ENCODE measurements at regions not wholly inside any gene's neighbourhood (a gene's known extent, or its start where the extent isn't known, plus 50 kb on each side); places are given as distances from the start of the nearest gene placed in this dataset.

- H3K36me3 ChIP-seq (ENCODE audit: control insufficient read depth in 2 of 2, extremely low read depth in 1 of 2, insufficient read depth in 2 of 2, low read length in 2 of 2): no peaks in the 10 kb centered on the region
- BruUV-seq (replicated peaks): no TSS peak
- H3K9me1 ChIP-seq (replicated peaks; ENCODE audit: control insufficient read depth, extremely low read depth, insufficient read depth, low read length): no peaks in the 10 kb centered on the region
- no peak overlapping the region for H2AFZ ChIP-seq (ENCODE audit: low read depth, low read length)
- ChIA-PET POLR2A (no interaction called here), CTCF (no interaction called here)
- no peaks in the 10 kb centered on the region for H3K27me3 ChIP-seq (ENCODE audit: control insufficient read depth in 2 of 2, insufficient read depth in 2 of 2, low read length in 2 of 2)
- no peaks in the 10 kb centered on the region for H4K20me1 ChIP-seq (replicated peaks; ENCODE audit: control insufficient read depth, extremely low read depth, insufficient read depth, low read length)
- H3K4me2 ChIP-seq (ENCODE audit: insufficient read depth, low read length): no peak overlapping the region
- H3K9me3 ChIP-seq (replicated peaks; ENCODE audit: control insufficient read depth, insufficient read depth, low read length): no peaks in the 10 kb centered on the region
- no peaks in the 10 kb centered on the region for H3K79me2 ChIP-seq (ENCODE audit: control insufficient read depth, insufficient read depth, low read length)
- no peak overlapping the region for H3K27ac ChIP-seq (ENCODE audit: insufficient read depth, low read depth, low read length)
- intact Hi-C loops (cut with micrococcal nuclease): loop anchor here (10.0 kb wide), 1 partner anchor 1142 kb away; no protein-coding TSS in a partner anchor
- dilution Hi-C loops (cut with MboI; ENCODE audit: extremely low pct_ligation_motif_present, low sequenced_read_pairs): no loop called here
- TF ChIP-seq MYC (IDR thresholded peaks at IDR 0.05; ENCODE audit: low read depth, low read length): no peak
- TF ChIP-seq EZH2 (IDR thresholded peaks at IDR 0.05; ENCODE audit: borderline replicate concordance, low read depth, low read length, severe bottlenecking): no peak
- TF ChIP-seq POLR2A (IDR thresholded peaks at IDR 0.05; ENCODE audit: low read depth, low read length): no peak
- TF ChIP-seq FOS (IDR thresholded peaks at IDR 0.05; ENCODE audit: borderline replicate concordance, insufficient read depth, low read length): no peak
- no peak for TF ChIP-seq CTCF (IDR thresholded peaks at IDR 0.05; ENCODE audit: extremely low read depth in 1 of 2, insufficient read depth in 1 of 2, low read depth in 1 of 2, low read length in 2 of 2)
- no peak for TF ChIP-seq JUN (IDR thresholded peaks at IDR 0.05; ENCODE audit: borderline replicate concordance, insufficient read depth, insufficient read length, low read depth)
- no peak for TF ChIP-seq POLR2AphosphoS5 (IDR thresholded peaks at IDR 0.05; ENCODE audit: insufficient read depth, low read depth, low read length)
- TF ChIP-seq, protein P1, sequence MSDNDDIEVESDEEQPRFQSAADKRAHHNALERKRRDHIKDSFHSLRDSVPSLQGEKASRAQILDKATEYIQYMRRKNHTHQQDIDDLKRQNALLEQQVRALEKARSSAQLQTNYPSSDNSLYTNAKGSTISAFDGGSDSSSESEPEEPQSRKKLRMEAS (IDR thresholded peaks at IDR 0.05; ENCODE audit: insufficient read depth, insufficient read length): no peak
- no peak for TF ChIP-seq GATA2 (IDR thresholded peaks at IDR 0.05; ENCODE audit: insufficient read depth, insufficient read length, low read depth, low read length)
- no peak overlapping the region for H3K4me3 ChIP-seq (replicated peaks in 1 of 3; ENCODE audit: insufficient read depth in 1 of 3, low read depth in 1 of 3, low read length in 3 of 3)
- DNase-seq (ENCODE audit: low read depth, low spot score) (no peak), FAIRE-seq (no peak)
- H3K4me1 ChIP-seq (ENCODE audit: control insufficient read depth, extremely low read depth, insufficient read depth, low read length): peaks cover 25% of the 10 kb centered on the region
- H3K9ac ChIP-seq (replicated peaks; ENCODE audit: extremely low read depth, insufficient read depth, low read length): no peak overlapping the region
These were observed 962.4 kb downstream of the GATA3 start for GRCh38 chr10:9016930-9017329.

Measured in endothelial cell of umbilical vein (primary cell).